HepG2 (cell line): ENCODE measurements at regions not wholly inside any gene's neighbourhood (a gene's known extent, or its start where the extent isn't known, plus 50 kb on each side); places are given as distances from the start of the nearest gene placed in this dataset.
A peak's percentile ranks its signal among the peaks of the same experiment; 100 is the strongest.

Experiments
- ATAC-seq: fragments of 200-7000 bp; cut with Tn5 transposase; 3 replicates; pipeline ENCODE4 v1.9.1; 2020; ENCODE audit warnings: mild to moderate bottlenecking, moderate library complexity
- BruUV-seq: library from RNA; stranded (reverse); fragments of 400-500 nt; replicated peaks from 2 replicates; lab custom pipeline; 2021; lab: Mats Ljungman, UMichigan
- CTCF ChIA-PET: fragments of 300-600 bp; formaldehyde crosslinking; extraction: SDS; loops from one replicate; lab custom pipeline; 2021; ENCODE audit warnings: low total read pairs, inconsistent platforms, low intra/inter-chr PET ratio; lab: Yijun Ruan, JAX
- POLR2A ChIA-PET: fragments of 350-600 bp; sonication (Branson Sonifier 250); formaldehyde crosslinking; loops from one replicate; lab custom pipeline; 2020; ENCODE audit warnings: antibody characterized with exemption, inconsistent platforms; lab: Yijun Ruan, JAX
- DNase-seq: peaks from one replicate; pipeline ENCODE4 v3.0.0-alpha.2; 2015; ENCODE audit warnings: low spot score
- FAIRE-seq: peaks from 3 replicates; lab custom pipeline; 2011; peaks lifted over from hg19 to GRCh38; lab: Jason Lieb, UNC
- H2AFZ ChIP-seq: one replicate; pipeline ENCODE4 v1.6.1; 2011; ENCODE audit warnings: low read length, inconsistent platforms
- H3K27ac ChIP-seq: fragments of 300-600 bp; 3 replicates; pipeline ENCODE4 v1.8.0; 2011; ENCODE audit warnings: mixed run types, mild to moderate bottlenecking, mixed read lengths, low read length, inconsistent platforms; ENCODE audit not compliant: insufficient read depth; ENCODE audit errors: extremely low read length
- H3K27me3 ChIP-seq, 2 experiments: fragments of 200-600 bp in 1 of 2; 2 replicates in 1 of 2; 3 replicates in 1 of 2; pipeline versions ENCODE4 v1.6.0 to v1.8.0; 2011; ENCODE audit warnings: low read length in 2 of 2, mild to moderate bottlenecking in 2 of 2, moderate library complexity in 2 of 2, inconsistent platforms in 1 of 2; ENCODE audit not compliant: insufficient read depth in 2 of 2, control insufficient read depth in 1 of 2
- H3K36me3 ChIP-seq, 2 experiments: fragments of 200-600 bp in 1 of 2; replicated peaks in 1 of 2; 2 replicates in 1 of 2; 3 replicates in 1 of 2; pipeline versions ENCODE4 v1.5.1 to v1.8.0; 2011; ENCODE audit warnings: low read length in 2 of 2, inconsistent platforms in 1 of 2; ENCODE audit not compliant: insufficient read depth in 2 of 2, control insufficient read depth in 1 of 2
- H3K4me1 ChIP-seq: 2 replicates; pipeline ENCODE4 v1.5.1; 2012; ENCODE audit warnings: low read length, inconsistent platforms; ENCODE audit not compliant: insufficient read depth
- H3K4me2 ChIP-seq: 2 replicates; pipeline ENCODE4 v1.6.0; 2011; ENCODE audit warnings: low read depth, low read length, inconsistent platforms
- H3K4me3 ChIP-seq, 3 experiments: fragments of 200-600 bp in 1 of 3; sonication (generic), shearing (Covaris generic) in 1 of 3; replicated peaks in 1 of 3; 2 replicates each; pipeline ENCODE4 v1.5.1; 2011 to 2016; ENCODE audit warnings: low read length in 3 of 3, inconsistent platforms in 2 of 3, low read depth in 2 of 3, mild to moderate bottlenecking in 2 of 3, control low read depth in 1 of 3, mixed read lengths in 1 of 3; ENCODE audit not compliant: insufficient read depth in 1 of 3
- H3K79me2 ChIP-seq: one replicate; pipeline ENCODE4 v1.6.1; 2011; ENCODE audit warnings: low read length, inconsistent platforms; ENCODE audit not compliant: insufficient read depth
- H3K9ac ChIP-seq: 2 replicates; pipeline ENCODE4 v1.6.0; 2011; ENCODE audit warnings: mild to moderate bottlenecking, low read depth, low read length, inconsistent platforms; ENCODE audit not compliant: insufficient read depth
- H3K9me3 ChIP-seq: 2 replicates; pipeline ENCODE4 v1.5.1; 2012; ENCODE audit warnings: mild to moderate bottlenecking, low read length
- H4K20me1 ChIP-seq: 2 replicates; pipeline ENCODE4 v1.6.0; 2011; ENCODE audit warnings: inconsistent platforms, mild to moderate bottlenecking, low read length, moderate library complexity; ENCODE audit not compliant: insufficient read depth
- AGO1 ChIP-seq: fragments of 200-400 bp; formaldehyde crosslinking; IDR thresholded peaks from 2 replicates; pipeline ENCODE4 v1.6.1; 2017; ENCODE audit warnings: mild to moderate bottlenecking, low read depth, low read length, moderate library complexity; ENCODE audit not compliant: poor library complexity, severe bottlenecking
- FOXA1 ChIP-seq, 2 experiments: fragments of 450-650 bp in 1 of 2; sonication (generic) in 1 of 2; formaldehyde crosslinking in 1 of 2; IDR thresholded peaks; 2 replicates each; pipeline versions ENCODE4 v1.4.0 to v1.6.1; 2016 to 2020; ENCODE audit warnings: missing genetic modification reagents in 1 of 2
- FOXJ3 ChIP-seq: sonication (generic); formaldehyde crosslinking; IDR thresholded peaks from 2 replicates; pipeline ENCODE4 v1.4.0; 2020; ENCODE audit warnings: missing genetic modification reagents, mild to moderate bottlenecking, borderline replicate concordance
- JUND ChIP-seq: sonication (generic); formaldehyde crosslinking; IDR thresholded peaks from 2 replicates; pipeline ENCODE4 v1.8.0; 2022; ENCODE audit warnings: mild to moderate bottlenecking, missing genetic modification reagents
- MBNL3 ChIP-seq: fragments of 250-450 bp; sonication (Bioruptor Pico); conservative IDR thresholded peaks from 2 replicates; pipeline ENCODE4 v1.8.0; 2022; ENCODE audit warnings: mild to moderate bottlenecking, inconsistent platforms
- NR3C1 ChIP-seq: sonication (generic); formaldehyde crosslinking; IDR thresholded peaks from 2 replicates; pipeline ENCODE4 v1.4.0; 2020; ENCODE audit warnings: missing genetic modification reagents
- RFX5 ChIP-seq: IDR thresholded peaks from 2 replicates; pipeline ENCODE4 v1.6.1; 2011; ENCODE audit warnings: low read depth, low read length, improper control_type of control experiment
- SOX13 ChIP-seq, 3 experiments: fragments of 450-650 bp in 1 of 3; sonication (generic) in 1 of 3; formaldehyde crosslinking in 1 of 3; IDR thresholded peaks in 2 of 3; conservative IDR thresholded peaks in 1 of 3; 2 replicates each; pipeline versions ENCODE4 v1.5.0 to v1.6.1; 2016 to 2020; ENCODE audit warnings: antibody characterized with exemption in 1 of 3, mild to moderate bottlenecking in 1 of 3, missing compliant biosample characterization in 1 of 3, missing genetic modification reagents in 1 of 3, moderate library complexity in 1 of 3
- U2AF1 ChIP-seq: fragments of 200-400 bp; formaldehyde crosslinking; optimal IDR thresholded peaks from 2 replicates; pipeline ENCODE3; 2017; ENCODE audit warnings: mild to moderate bottlenecking, low read depth, low read length
- ZFAT ChIP-seq: sonication (generic); formaldehyde crosslinking; conservative IDR thresholded peaks from 2 replicates; pipeline ENCODE4 v1.8.1; 2023; ENCODE audit warnings: missing genetic modification reagents, inconsistent platforms
- ZNF629 ChIP-seq: sonication (generic); formaldehyde crosslinking; conservative IDR thresholded peaks from 2 replicates; pipeline ENCODE4 v1.5.0; 2020; ENCODE audit warnings: missing genetic modification reagents
- WGBS: methylation state at CpG from one replicate; pipeline ENCODE4 v1.1.6; 2017; ENCODE audit warnings: low lambda C conversion rate; 5-methylcytosine and 5-hydroxymethylcytosine counted together
- in situ Hi-C: cut with HindIII; loops from 2 replicates; pipeline ENCODE4 v1.10.0; 2017; ENCODE audit warnings: low pct_unique_long_range_greater_than_20kb; ENCODE audit not compliant: extremely low pct_ligation_motif_present
- intact Hi-C: fragments of 100-400 bp; cut with micrococcal nuclease; formaldehyde crosslinking; loops from one replicate; pipeline ENCODE4 v1.10.0; 2022; ENCODE audit not compliant: unreplicated experiment
- TF ChIP-seq, protein P1 (sequence below): sonication (generic); formaldehyde crosslinking; IDR thresholded peaks from 2 replicates; pipeline ENCODE4 v1.5.0; 2020; ENCODE audit warnings: missing genetic modification reagents, mild to moderate bottlenecking, borderline replicate concordance
- TF ChIP-seq, protein P2 (sequence below): sonication (generic); formaldehyde crosslinking; IDR thresholded peaks from 2 replicates; pipeline ENCODE4 v1.4.0; 2020; ENCODE audit warnings: missing genetic modification reagents

DNA sequence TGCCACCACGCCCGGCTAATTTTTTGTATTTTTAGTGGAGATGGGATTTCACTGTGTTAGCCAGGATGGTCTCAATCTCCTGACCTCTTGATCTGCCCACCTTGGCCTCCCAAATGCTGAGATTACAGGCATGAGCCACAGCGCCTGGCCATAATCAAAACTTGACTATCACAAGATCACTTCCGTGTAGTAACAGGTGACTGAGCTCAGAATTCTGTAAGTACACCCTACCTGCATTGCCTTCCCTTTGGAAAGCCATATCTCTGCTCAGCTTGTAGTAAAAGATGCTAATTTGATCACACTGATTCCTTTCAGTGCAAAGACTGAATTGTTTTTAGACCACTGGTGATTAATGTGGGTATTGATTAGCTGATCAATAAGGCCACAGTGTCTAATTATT lies 167.1 kb downstream of the SHOX2 start:
- in situ Hi-C loops (no loop called here), intact Hi-C loops (no loop called here)
- FAIRE-seq = no peak
- Histone ChIP-seq H3K4me3 (no peak overlapping the region), H3K79me2 (no peaks in the 10 kb centered on the region), H4K20me1 (no peaks in the 10 kb centered on the region), H2AFZ (no peak overlapping the region), H3K4me1 (no peaks in the 10 kb centered on the region), H3K9me3 (no peaks in the 10 kb centered on the region), H3K27ac (no peak overlapping the region), H3K9ac (no peak overlapping the region), H3K27me3 (no peaks in the 10 kb centered on the region), H3K36me3 (no peaks in the 10 kb centered on the region), H3K4me2 (no peak overlapping the region)
- DNase-seq = no peak
- ChIA-PET CTCF (no interaction called here), POLR2A (no interaction called here)
- no peak for ATAC-seq
- no TSS peak for BruUV-seq
- no peak for TF ChIP-seq SOX13 (IDR thresholded peaks at IDR 0.05)
- TF ChIP-seq SOX13 (CRISPR knock-in tag; conservative IDR thresholded peaks at IDR 0.05 in 1 of 2, IDR thresholded peaks at IDR 0.05 in 1 of 2) = no peak
- TF ChIP-seq MBNL3 = no peak
- no peak for TF ChIP-seq ZFAT (CRISPR knock-in tag)
- no peak for TF ChIP-seq U2AF1
- no peak for TF ChIP-seq ZNF629 (CRISPR knock-in tag)
- TF ChIP-seq RFX5 = peak; percentile 54
- no peak for TF ChIP-seq FOXJ3 (CRISPR knock-in tag)
- WGBS = 12% methylated on average over 4 of the region's 4 CpGs

DNA sequence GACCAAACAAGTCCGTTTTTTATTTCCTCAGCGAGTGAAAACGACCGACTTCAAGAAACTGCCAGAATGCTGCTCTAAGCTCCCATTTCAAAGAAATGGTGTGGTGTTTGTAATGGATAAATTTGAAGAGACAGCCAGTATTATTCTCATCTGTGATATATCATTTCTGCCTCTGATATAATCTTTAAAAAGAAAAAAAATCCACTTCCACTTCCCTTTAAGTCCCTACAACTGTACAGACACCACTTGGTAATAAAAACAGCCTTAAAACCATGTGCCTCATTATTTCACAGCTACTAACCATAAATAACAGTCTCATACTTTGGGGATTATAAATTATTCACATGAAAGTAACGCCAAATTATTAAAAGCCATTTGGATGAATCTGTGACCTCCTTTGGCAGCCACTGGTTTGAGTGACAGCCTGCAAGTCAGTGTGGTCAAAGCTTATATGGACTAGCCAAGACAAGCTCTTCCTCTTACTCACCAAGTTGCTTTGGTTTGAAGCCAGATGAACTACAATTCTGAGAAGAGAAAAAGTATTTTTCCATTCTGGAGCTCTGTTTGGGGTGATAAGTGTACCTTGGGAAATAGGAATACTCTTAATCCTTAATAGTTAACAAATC lies 168.0 kb downstream of the SHOX2 start:
- ATAC-seq (no peak), DNase-seq (no peak), FAIRE-seq (no peak)
- WGBS = 24% methylated on average over 5 of the region's 5 CpGs
- Histone ChIP-seq H2AFZ (no peak overlapping the region), H3K4me1 (no peaks in the 10 kb centered on the region), H3K79me2 (no peaks in the 10 kb centered on the region), H3K27ac (no peak overlapping the region), H3K36me3 (no peaks in the 10 kb centered on the region), H3K27me3 (no peaks in the 10 kb centered on the region), H3K9ac (no peak overlapping the region), H4K20me1 (no peaks in the 10 kb centered on the region), H3K9me3 (no peaks in the 10 kb centered on the region), H3K4me3 (no peak overlapping the region), H3K4me2 (no peak overlapping the region)
- intact Hi-C loops (no loop called here), in situ Hi-C loops (no loop called here)
- POLR2A ChIA-PET = no interaction called here
- CTCF ChIA-PET = no interaction called here
- no TSS peak for BruUV-seq
- TF ChIP-seq FOXA1 (IDR thresholded peaks at IDR 0.05) = no peak
- no peak for TF ChIP-seq FOXA1 (CRISPR knock-in tag; IDR thresholded peaks at IDR 0.05)
- TF ChIP-seq, protein P1, sequence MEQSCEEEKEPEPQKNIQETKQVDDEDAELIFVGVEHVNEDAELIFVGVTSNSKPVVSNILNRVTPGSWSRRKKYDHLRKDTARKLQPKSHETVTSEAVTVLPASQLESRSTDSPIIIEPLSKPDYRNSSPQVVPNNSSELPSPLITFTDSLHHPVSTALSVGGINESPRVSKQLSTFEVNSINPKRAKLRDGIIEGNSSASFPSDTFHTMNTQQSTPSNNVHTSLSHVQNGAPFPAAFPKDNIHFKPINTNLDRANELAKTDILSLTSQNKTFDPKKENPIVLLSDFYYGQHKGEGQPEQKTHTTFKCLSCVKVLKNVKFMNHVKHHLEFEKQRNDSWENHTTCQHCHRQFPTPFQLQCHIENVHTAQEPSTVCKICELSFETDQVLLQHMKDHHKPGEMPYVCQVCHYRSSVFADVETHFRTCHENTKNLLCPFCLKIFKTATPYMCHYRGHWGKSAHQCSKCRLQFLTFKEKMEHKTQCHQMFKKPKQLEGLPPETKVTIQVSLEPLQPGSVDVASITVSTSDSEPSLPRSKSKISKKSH = no peak
- no peak for TF ChIP-seq NR3C1 (CRISPR knock-in tag)
- TF ChIP-seq AGO1 = no peak
- TF ChIP-seq JUND (CRISPR knock-in tag) = no peak
- TF ChIP-seq, protein P2, sequence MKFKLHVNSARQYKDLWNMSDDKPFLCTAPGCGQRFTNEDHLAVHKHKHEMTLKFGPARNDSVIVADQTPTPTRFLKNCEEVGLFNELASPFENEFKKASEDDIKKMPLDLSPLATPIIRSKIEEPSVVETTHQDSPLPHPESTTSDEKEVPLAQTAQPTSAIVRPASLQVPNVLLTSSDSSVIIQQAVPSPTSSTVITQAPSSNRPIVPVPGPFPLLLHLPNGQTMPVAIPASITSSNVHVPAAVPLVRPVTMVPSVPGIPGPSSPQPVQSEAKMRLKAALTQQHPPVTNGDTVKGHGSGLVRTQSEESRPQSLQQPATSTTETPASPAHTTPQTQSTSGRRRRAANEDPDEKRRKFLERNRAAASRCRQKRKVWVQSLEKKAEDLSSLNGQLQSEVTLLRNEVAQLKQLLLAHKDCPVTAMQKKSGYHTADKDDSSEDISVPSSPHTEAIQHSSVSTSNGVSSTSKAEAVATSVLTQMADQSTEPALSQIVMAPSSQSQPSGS (CRISPR knock-in tag) = no peak
